SK-MEL-5 (cell line): ENCODE measurements at regions not wholly inside any gene's neighbourhood (a gene's known extent, or its start where the extent isn't known, plus 50 kb on each side); places are given as distances from the start of the nearest gene placed in this dataset.

Experiments
- DNase-seq: peaks from one replicate; pipeline ENCODE4 v3.0.0-alpha.2; 2016; ENCODE audit warnings: low read depth, low spot score
- in situ Hi-C: cut with HindIII; loops from 2 replicates; pipeline ENCODE4 v1.10.0; 2016; ENCODE audit warnings: low sequenced_read_pairs, high pct_unique_total_duplicates, low pct_unique_long_range_greater_than_20kb

DNA sequence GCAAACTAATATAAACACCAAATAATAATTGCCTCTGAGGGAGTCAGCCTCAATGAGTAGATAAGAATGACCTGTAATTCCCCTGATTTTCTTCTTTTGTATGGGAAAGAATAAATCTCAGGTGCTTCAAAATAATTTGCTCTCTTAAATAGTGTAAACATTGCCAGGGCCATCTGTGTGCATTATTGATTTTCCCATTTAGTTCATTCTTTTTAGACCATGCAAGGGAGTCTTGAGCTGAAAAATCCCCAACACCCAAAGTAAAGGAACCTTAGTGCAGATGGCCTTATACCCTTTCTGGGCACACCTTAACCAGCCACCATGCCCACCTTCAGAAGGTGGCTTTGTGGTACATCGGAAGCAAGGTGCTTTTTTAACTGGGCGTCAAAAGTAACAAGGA, 267.2 kb downstream of the TMEM114 start:
- in situ Hi-C loops, result no loop called here
- DNase-seq, result no peak

DNA sequence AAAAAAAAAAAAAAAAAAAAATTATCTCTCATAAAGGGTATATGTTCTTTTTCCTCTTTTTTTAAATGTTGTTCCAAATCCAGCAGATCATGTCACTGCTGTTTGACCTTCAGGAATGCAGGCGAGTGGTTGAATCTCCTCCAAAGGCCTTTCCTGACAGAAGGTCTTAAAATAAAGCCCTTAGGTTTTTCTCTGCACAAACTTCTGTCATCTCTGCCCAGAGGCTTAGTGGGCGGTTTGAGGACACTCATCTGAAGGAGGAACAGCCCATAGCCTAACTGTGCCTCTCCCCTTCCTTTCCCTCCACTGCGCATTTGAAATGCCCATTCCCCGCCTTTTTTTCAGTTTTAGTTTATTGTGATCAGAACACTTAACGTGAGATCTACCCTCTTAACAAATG, 270.2 kb downstream of the TMEM114 start:
- in situ Hi-C loops, result no loop called here
- DNase-seq, result no peak

DNA sequence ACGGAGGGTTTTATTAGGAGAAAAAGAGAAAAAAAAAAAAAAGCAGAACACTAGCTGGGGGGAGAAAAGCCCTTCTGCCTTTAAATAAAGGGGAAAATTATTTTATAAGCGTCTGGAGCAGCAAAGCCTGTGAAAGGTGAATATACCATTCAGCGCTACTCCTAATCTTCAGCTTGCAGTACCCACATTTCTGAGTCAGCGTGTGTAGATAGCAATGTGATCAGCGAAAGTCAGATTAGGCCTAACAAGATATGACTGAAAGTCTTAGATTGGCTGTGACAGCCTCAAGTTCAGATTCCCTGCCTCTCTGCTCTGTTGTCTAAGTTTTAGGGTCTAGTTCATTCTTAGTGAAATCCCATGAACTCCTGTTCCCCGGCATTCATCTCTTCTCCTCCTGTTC, 279.5 kb downstream of the TMEM114 start:
- DNase-seq, result no peak
- in situ Hi-C loops, result no loop called here

DNA sequence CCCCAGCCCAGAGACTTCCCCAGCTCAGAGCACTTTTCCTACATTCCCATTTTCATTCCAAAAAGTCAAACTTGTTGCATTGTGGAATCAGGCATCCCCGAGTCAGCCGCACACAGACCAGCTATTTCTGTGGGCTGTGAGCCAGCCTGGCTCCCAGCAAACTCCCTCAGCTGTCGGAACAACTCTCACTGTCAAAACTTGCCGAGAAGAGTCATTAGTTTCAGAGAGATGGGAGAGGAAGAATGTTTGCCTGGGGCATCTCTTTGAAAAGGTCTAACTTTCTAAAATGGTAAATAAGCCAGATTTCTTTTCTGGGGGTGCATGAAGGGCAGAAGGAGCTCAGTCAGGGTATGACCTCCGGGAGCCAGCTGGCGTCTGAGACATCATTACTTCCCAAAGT, 280.0 kb downstream of the TMEM114 start:
- no peak for DNase-seq
- in situ Hi-C loops, result no loop called here

DNA sequence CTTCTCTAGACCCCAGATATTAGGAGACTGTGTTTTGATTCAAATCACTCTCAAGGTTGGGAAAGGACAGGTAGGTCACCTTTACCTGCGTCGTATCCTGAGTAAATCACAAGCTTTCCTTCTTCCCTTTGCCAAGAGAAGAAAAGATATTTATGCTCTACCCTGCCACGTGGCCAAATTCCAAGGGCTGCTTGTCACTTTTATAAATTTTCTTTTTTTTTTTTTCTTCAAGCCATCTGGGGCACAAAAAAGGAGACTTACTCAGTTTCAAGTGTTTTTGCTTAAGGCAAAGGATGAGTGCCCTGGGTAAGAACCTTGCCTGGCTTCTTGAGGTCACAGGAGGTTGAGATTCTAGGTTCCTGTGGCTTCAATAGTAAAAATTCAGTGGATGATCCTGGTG, 285.1 kb downstream of the TMEM114 start:
- DNase-seq, result no peak
- in situ Hi-C loops, result no loop called here

DNA sequence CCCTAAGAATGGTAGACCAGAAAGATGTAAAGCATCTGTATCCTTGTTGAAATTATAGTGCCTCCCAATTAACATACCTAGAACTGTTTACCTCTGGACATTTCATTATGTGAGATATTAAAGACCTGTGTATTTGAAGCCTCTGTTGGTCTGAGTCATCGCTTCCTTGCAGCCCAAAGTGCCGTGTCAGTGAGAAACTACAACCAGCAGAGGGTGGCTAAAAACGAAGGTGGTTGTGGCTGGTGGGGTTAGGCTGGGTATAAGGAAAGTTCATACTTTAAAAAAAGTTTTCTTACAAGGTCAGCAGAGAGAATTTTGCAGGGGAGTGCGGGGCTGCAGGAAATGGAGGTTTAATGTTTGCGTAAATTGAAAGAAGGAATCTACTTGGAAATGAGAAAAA, 290.7 kb downstream of the TMEM114 start:
- no peak for DNase-seq
- in situ Hi-C loops, result no loop called here

DNA sequence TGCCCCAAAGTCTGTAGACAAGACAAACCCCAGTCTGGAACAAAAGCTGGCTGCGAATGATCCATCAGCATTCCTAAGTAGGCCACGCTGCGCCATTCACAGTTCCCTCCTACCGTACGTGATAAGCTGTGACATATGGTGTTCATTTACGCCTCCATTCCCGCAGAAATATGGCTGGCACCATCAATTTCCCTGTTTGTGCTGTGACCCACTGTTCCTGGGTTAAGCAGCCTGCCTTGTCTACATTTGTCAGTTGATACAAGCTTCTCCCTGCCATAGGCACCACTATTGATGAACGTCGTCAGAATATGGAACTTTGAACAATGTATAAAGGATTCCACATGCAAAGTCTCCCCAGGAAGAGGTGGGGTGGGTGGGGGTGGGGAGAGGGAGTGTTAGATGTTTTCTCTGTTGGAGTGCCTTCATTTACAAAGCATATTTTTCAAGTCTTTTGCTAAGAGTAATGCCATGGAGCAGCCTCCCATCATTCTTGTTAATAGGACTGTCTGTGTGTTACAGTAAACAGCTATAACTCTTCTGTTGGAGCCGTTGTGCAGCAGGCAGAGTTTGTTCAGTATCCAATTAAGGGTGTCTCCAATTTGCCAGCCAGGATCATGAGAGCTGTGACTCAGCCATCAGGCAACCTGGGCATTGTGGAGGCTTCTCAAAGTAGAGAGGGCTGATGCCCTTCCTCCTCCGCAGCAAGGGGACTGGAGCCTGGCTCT, 294.6 kb downstream of the TMEM114 start:
- no peak for DNase-seq
- in situ Hi-C loops, result no loop called here

DNA sequence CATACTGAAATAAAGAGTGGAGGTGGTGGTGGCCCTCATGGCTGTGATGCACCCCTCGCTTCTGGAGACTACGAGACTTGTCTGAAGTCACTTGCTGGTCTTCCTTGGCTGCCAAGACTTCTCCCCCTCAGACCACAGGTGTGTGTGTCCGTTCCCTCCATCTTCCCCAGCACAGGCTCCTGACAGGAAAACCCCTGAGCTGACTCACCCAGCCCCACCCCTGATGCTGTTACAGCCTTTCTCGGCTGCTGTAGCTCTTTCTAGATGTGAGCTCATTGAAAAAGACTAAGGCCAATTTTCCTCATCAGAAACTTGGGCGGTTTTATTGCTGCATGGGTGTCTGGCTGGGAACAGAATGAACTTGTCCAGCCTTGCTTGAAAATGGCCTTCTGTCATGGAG, 296.9 kb downstream of the TMEM114 start:
- in situ Hi-C loops, result no loop called here
- DNase-seq, result no peak

DNA sequence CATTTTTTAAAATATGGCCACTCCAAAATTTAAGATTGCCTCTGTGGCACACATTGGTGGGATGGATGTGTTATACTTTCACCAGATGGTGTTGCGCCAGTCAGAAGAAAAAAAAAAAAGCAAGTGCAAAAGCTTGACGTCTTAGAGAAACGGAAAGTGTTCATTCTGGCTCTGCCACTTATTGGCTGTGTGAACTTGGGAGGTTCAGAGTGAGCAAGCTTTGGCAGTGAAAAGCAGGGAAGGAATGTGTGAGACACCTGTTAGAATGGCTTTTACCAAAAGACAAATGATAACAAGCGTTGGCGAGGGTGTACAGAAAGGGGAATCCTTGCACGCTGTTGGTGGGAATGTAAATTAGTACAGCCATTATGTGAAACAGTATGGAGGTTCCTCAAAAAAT, 298.0 kb downstream of the TMEM114 start:
- no peak for DNase-seq
- in situ Hi-C loops, result no loop called here

DNA sequence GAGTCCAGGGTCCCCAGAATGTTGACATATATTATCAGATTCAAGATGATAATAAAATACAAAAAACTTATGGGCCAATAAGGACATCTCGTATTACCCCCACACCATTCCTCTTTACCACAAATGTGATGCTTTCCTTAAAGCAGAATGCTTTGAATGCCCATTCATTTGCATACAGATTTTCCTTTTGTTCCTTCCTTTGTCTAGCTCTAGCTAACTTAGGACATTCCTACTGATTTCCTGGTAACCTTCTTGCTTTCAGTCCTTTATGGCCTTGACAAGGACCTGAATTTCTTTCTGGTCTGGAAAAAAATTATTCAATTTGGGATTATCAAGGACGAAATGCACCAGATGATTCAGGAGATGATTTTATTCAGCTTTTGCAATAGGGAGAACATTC, 304.0 kb downstream of the TMEM114 start:
- in situ Hi-C loops, result no loop called here
- no peak for DNase-seq

DNA sequence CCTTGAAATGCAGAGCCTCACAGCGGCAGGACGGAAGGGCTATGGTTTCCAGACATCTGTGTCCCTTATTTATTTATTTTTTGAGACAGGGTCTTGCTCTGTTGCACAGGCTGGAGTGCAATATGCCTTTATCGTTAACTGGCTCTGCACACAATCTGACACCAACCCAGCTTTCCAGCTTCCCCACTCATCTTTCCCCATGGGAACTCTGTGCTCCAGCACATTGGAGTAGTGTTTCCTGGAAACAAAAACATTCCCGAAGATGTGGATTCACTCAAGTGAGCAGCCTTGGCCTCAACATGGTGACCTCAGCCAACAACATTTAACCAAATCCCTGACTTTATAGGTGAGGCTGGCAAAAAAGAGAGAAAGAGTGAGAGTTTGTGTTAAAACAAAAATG, 307.1 kb downstream of the TMEM114 start:
- no peak for DNase-seq
- in situ Hi-C loops, result no loop called here

DNA sequence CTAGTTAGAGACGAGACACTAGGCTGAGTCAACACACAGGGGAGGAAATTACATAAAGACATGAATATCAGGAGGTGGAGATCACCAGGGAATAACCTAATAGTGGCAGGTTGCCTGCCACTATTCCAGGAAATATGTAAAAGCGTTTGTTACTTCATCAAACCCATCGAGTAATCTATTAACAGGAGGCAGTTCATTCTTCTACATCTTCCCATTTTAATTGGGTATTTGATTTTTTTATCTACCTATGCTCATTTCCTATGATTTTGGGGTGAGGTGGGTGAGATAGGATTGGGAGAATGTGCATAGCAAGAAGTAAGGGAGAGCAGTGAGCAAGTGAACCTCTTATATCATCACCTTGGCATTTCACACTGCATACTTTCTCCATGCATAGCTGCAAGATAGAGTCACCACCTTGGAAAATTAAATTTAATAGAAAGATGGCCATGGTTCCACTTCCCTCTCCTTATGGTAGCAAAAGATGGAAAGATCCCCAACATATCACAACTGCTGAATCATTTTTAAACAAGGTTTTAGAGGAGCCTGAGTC, 312.2 kb downstream of the TMEM114 start:
- DNase-seq, result no peak
- in situ Hi-C loops, result no loop called here

DNA sequence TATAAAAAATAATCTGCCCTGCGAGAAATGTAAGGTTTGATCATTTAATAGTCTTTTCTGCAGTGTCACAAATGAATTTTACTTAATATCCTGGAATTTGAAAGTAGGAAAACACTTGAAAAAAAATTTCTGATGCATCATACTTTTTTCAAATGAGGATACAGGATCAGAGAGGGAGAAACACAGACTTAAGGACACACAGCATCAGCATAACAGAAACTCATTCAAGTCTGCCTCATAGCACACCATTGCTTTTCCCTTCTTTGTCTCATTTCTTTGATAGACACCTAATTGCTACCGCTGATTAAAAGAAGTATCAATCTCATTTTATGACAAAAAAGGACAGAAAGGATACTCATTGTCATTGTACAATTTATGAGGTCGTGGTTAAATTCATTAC, 319.0 kb downstream of the TMEM114 start:
- in situ Hi-C loops, result no loop called here

DNA sequence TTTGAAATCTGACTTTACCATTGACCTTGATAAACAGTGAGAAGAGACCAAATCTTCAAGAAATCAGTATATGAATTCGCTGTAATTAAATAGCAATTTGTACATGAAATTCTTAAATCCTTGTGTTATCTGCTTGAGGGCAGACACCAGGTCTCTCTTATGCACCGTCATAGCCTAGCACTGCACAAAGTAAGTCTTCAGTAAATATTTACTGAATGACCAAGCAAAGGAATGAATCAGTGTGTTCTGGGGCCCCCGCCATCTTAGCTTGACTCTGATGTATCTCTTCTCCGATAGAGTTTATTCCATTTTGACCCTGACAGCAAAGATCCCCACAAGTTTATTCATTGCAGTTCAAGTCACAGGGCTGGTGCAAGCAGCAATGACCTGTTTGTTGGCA, 328.0 kb downstream of the TMEM114 start:
- no peak for DNase-seq
- in situ Hi-C loops, result no loop called here

More for the DNA sequence above, 319.0 kb downstream of the TMEM114 start:
- no peak for DNase-seq

DNA sequence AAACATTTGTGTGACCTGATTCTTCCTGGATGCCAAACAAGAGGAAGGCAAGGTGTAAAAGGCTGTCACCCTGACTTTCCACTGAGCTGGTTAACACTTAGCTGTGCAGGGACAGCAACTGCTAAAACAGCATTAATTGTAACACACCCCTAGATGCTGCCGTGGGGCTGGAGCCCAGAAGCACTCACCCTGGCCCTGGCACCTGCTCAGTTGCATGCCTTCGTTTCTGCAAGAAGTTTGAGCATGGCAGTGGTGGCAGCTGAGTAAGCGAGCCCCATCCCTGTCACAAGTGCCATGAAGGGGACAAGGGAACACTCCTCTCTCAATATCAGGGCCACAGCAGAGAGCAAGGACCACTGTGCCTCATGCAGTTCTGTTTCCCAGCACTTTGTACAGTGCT, 330.2 kb downstream of the TMEM114 start:
- no peak for DNase-seq

DNA sequence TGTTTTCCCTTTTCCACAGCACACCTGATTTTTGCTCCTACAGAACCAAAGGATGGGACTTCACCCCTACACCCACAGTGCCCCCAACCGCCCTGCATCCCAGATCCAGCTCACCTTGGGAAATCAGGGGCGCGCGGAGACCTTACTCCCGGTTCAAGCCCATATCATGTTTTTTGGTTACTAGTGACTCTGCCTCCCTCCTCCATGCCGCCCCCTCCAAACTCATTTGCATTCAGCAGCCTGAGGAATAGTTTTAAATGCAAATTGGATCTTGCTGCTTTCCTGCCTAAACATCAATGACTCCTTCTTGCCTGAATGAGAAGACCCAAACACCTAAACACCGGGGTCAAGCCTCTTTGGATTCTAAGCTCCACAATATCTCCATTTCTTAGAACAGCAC, 331.8 kb downstream of the TMEM114 start:
- no peak for DNase-seq
- in situ Hi-C loops, result no loop called here

More for the DNA sequence above, 330.2 kb downstream of the TMEM114 start:
- in situ Hi-C loops, result no loop called here

DNA sequence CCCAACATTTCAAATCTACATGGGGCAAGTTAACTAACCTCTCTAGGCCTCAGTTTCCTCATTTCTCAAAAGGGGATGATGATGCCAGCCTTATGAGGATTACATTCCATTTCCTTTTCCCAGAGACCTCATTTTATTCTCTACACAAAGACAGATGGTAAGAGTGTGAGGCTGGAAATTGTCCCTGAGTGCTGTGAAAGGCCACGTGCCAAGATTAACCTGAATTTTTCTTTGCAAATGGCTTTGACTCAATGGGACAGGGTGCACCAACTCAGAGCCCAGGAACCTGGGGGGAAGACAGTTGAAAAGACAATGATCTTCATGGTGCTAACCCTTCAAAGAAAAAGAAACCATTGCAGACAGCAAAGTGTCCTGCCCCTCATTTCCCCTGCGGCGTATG, 332.8 kb downstream of the TMEM114 start:
- in situ Hi-C loops, result no loop called here
- no peak for DNase-seq

DNA sequence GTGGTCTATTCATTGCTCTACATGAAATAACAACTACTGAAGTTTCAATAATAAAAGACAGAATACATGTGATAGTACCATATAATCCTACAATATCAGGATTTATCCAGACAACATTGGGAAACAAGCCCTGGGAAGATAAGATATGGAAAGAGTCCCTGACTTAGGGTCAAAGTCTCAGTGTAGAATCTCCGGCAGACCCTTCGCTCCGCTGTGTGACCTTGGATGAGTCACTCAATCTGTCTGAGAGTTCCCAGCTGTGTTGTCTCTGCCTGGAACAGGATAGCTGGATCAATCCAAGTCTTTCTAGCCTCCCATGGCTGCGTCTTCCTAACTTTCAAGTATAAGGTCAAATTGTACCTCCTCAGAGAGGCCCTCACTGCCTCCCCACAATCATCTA, 335.9 kb downstream of the TMEM114 start:
- in situ Hi-C loops, result no loop called here

DNA sequence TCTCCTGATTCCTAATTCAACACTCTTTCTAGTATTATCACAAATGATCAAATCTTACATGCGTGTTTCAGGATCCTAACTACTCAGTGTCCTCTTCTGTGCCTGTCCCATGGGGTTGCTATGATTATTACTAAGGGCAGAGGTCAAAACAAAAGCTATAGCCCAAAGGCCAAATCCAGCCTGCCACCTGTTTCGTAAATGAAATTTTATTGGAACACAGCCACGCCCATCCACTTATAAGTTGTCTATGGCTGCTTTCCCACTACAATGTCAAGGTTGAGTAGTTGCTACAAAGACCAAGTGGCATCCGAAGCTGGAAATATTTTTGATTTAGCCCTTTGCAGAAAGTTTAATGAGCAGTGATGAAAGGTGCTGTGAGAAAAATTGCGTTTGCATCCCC, 336.6 kb downstream of the TMEM114 start:
- in situ Hi-C loops, result no loop called here

More for the DNA sequence above, 335.9 kb downstream of the TMEM114 start:
- DNase-seq, result no peak

DNA sequence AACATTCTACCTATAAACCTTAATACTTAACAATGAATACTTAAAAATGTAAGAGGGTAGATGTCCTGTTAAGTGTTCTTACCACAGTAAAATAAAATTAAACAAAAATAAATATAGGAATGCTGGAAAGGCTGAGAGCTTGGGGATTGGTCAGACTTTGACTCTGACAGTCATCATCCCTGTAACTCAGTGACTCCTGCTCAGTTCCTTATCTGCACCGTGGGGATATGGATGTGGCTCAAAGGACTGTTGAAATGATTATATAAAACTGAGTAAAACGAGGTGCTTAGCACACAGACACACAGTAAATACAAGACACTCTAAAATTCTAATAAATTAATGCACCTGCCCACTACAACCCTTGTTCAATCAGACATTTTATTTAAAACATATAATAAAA, 338.6 kb downstream of the TMEM114 start:
- in situ Hi-C loops, result no loop called here
- no peak for DNase-seq

More for the DNA sequence above, 336.6 kb downstream of the TMEM114 start:
- DNase-seq, result no peak
